ENCODE measurements at regions not wholly inside any gene's neighbourhood (a gene's known extent, or its start where the extent isn't known, plus 50 kb on each side); places are given as distances from the start of the nearest gene placed in this dataset.

- no peak for DNase-seq (ENCODE audit: low read depth in 2 of 2)
Measured at GRCh38 chr6:11296449-11297375, 64.2 kb upstream of the NEDD9 start.

- no peak for DNase-seq (ENCODE audit: low read depth in 2 of 2)
Measured at GRCh38 chr6:11295969-11296368, 63.5 kb upstream of the NEDD9 start.

DNA sequence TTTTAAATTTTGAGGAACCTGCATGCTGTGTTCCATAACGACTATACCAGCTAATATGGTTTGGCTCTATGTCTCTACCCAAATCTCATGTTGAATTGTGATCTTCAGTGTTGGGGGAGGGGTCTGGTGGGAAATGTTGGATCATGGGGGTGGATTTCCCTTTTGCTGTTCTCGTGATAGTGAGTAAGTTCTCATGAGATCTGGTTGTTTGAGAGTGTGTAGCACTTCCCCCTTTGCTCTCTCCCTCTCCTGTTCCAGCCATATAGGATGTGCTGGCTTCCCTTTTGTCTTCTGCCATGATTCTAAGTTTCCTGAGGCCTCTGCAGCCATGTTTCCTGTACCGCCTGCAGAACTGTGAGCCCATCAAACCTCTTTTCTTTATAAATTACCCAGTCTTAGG, 61.8 kb upstream of the NEDD9 start:
- DNase-seq (ENCODE audit: low read depth in 2 of 2) = no peak

GRCh38 chr6:11292594-11293236, 60.2 kb upstream of the NEDD9 start:
- DNase-seq (ENCODE audit: low read depth in 2 of 2) = no peak

GRCh38 chr6:11292091-11292490, 59.6 kb upstream of the NEDD9 start:
- no peak for DNase-seq (ENCODE audit: low read depth in 2 of 2)

DNA sequence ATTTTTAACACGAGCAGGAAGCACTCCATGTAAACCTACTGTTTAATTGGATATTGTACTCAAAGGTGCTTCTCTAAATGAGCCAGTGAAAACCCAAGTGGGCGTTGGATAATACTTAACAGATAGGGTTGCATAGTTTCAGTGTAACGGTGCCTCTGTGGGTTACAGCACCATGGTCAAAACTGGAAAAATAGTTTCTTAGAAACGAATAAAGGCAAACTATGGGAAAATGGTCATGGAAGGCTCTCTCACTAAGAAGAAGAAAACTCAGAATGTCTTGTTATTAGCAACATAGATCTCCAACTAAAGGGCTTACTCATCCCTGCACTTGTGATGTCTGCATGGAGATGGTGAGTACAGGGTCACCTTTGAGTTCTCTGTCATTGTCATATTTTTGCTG, 59.1 kb upstream of the NEDD9 start:
- no peak for DNase-seq (ENCODE audit: low read depth in 2 of 2)

DNA sequence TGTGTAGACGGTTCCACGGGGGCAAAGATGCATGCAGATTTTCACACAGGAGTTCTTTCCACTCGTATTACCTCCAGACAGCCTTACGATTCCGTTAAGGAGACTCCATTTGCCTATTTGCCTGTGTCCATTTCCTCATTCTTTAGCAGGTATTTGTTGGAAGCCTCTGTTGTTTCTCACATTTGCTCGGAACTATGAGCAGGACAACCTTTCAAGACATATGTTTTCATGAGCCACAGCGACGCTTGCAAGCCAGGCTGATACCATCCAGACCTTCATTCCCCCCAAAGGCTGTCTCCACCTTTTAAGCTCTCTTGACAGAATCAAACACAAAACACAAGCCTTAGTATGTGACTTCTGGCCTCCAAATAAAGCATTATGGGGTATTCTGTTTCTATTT, 57.6 kb upstream of the NEDD9 start:
- no peak for DNase-seq (ENCODE audit: low read depth in 2 of 2)

GRCh38 chr6:11288065-11288464, 55.6 kb upstream of the NEDD9 start:
- no peak for DNase-seq (ENCODE audit: low read depth in 2 of 2)

DNA sequence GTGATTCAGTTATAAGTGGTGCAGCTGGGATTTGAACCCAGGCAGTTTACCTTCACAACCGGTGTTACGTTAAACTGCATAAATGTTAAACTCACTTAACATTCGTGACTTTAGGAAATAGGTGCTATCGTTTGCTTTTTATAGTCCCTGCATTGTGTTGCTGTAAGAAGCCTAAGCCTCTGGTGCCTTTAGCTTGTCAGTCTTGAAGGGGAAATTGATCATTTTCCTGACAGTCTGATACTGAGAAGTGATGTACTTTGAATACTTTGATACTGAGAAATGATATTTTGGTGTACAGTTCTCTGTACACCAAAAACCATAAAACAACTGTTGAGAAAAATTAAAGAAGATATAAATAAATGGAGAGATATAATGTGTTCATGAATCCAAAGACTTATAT, 52.5 kb upstream of the NEDD9 start:
- DNase-seq (ENCODE audit: low read depth in 2 of 2) = no peak

GRCh38 chr6:11283629-11284028, 51.2 kb upstream of the NEDD9 start:
- DNase-seq (ENCODE audit: low read depth in 2 of 2) = no peak

DNA sequence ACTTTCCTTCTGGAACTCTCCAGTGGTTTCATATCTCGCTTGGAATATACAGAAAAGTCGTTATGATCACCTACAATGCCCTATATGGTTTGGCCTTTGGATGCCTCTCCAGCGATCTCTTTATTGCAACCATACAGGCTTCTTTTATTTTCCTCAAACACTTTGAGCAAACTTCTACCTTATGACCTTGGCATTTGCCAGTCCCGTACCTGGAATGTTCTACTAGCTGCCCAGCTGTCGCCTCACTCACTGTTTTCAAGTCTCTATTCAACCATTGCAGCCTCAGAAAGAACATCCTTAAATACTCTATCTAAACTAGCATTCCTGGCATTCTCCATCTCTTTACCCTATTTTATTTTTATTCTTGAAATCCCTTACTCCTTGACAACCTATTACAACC, 50.4 kb upstream of the NEDD9 start:
- no peak for DNase-seq (ENCODE audit: low read depth in 2 of 2)
